ENCODE measurements at regions not wholly inside any gene's neighbourhood (a gene's known extent, or its start where the extent isn't known, plus 50 kb on each side); places are given as distances from the start of the nearest gene placed in this dataset.

GRCh38 chrX:45740291-45740690, 539.6 kb upstream of the DIPK2B start:
- TF ChIP-seq POLR2A (IDR thresholded peaks at IDR 0.05; ENCODE audit: low read depth, low read length) (no peak), POU2F2 (IDR thresholded peaks at IDR 0.05; ENCODE audit: low read depth, low read length) (no peak), POLR2AphosphoS5 (IDR thresholded peaks at IDR 0.05; ENCODE audit: low read depth, low read length) (no peak), TAF1 (IDR thresholded peaks at IDR 0.05; ENCODE audit: low read depth, low read length) (no peak), PAX5 (IDR thresholded peaks at IDR 0.05; ENCODE audit: insufficient read depth, low read length, severe bottlenecking) (no peak), SPI1 (IDR thresholded peaks at IDR 0.05; ENCODE audit: low read depth, low read length) (no peak)
